ENCODE measurements at regions not wholly inside any gene's neighbourhood (a gene's known extent, or its start where the extent isn't known, plus 50 kb on each side); places are given as distances from the start of the nearest gene placed in this dataset.

DNA sequence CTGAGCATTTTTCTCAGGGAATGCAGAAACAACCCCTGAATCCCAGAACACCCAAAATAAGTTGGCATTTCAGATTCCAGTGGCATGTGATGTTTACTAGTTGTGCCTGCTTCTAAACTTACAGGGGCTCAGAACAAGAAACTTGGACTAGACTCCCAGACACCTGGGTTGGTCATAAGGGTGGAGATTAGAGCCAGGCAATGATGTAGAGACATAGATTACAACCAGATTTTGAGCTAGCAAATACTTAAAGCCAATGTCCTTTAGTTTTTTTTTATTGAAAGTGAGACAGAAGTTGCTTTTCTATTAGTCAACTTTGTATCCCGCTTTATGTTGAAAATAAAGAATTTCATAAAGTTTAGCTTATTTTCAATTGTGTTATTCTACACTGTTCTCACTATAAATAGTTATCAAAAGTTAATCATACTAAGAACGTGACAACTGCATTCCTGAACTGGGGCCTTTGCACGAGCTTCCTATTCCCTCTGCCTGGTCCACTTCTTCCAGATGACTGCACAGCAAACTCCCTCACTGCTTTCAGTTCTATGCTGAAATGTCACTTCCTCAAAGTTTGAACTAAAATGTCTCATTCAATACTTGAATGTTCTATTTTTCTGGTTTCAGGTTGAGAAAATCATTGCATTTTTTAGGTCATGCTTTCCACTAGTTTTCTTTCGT is 224.7 kb upstream of the PPP1R2C start:
- no peak overlapping the region for H3K4me3 Mint-ChIP-seq (ENCODE audit: low read depth)
- no peaks in the 10 kb centered on the region for H3K36me3 Mint-ChIP-seq (ENCODE audit: insufficient read depth)
- H3K9me3 Mint-ChIP-seq (ENCODE audit: low read depth) = no peaks in the 10 kb centered on the region
- no peaks in the 10 kb centered on the region for H3K27me3 Mint-ChIP-seq
- H3K4me1 Mint-ChIP-seq (ENCODE audit: low read depth) = peaks cover 7% of the 10 kb centered on the region
- TF ChIP-seq, protein P1, sequence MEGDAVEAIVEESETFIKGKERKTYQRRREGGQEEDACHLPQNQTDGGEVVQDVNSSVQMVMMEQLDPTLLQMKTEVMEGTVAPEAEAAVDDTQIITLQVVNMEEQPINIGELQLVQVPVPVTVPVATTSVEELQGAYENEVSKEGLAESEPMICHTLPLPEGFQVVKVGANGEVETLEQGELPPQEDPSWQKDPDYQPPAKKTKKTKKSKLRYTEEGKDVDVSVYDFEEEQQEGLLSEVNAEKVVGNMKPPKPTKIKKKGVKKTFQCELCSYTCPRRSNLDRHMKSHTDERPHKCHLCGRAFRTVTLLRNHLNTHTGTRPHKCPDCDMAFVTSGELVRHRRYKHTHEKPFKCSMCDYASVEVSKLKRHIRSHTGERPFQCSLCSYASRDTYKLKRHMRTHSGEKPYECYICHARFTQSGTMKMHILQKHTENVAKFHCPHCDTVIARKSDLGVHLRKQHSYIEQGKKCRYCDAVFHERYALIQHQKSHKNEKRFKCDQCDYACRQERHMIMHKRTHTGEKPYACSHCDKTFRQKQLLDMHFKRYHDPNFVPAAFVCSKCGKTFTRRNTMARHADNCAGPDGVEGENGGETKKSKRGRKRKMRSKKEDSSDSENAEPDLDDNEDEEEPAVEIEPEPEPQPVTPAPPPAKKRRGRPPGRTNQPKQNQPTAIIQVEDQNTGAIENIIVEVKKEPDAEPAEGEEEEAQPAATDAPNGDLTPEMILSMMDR (IDR thresholded peaks at IDR 0.05; ENCODE audit: unreplicated experiment) = no peak
- no peak for DNase-seq (ENCODE audit: low spot score, unreplicated experiment)
- H3K27ac Mint-ChIP-seq = no peak overlapping the region

DNA sequence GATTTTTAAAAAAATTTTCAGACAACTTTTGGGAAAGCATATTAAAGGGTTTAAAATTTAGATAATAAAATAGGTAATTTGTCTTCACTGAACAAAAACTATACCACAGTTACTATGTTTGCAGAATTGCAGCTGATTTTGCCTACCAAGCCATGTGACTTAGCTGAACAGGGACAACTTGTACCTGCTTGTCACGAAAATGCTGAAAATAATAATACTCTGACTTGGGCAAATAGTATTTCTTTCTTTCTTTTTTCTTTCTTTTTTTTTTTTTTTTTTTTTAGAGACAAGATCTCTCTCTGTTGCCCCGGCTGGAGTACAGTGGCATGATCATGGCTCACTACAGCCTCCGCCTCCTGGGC is 225.2 kb upstream of the PPP1R2C start:
- Mint-ChIP-seq H3K4me1 (ENCODE audit: low read depth) (peaks cover 7% of the 10 kb centered on the region), H3K4me3 (ENCODE audit: low read depth) (no peak overlapping the region), H3K36me3 (ENCODE audit: insufficient read depth) (no peaks in the 10 kb centered on the region), H3K9me3 (ENCODE audit: low read depth) (no peaks in the 10 kb centered on the region), H3K27me3 (no peaks in the 10 kb centered on the region), H3K27ac (no peak overlapping the region)
- DNase-seq (ENCODE audit: low spot score, unreplicated experiment) = no peak
- TF ChIP-seq, protein P1 (IDR thresholded peaks at IDR 0.05; ENCODE audit: unreplicated experiment) = no peak

DNA sequence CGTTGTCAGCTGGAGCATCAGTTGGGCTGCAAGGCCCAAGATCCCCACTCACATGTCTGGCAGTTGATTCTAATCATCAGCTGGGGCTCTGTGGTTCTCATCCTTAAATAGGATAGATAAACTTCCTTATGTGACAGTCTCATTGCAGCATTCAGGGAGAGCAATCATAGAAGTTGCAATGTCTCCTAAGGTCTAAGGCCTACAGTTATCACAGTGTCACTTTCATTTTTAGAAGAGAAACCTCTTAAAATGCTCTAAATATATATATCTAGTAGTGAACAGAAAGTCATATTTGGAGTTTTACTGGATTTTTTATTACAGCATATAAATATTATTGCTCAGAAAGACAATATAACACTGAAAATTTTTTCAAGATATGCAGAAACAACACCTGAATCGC is 226.0 kb upstream of the PPP1R2C start:
- Mint-ChIP-seq H3K27me3 (no peaks in the 10 kb centered on the region), H3K27ac (no peak overlapping the region), H3K9me3 (ENCODE audit: low read depth) (no peaks in the 10 kb centered on the region), H3K4me3 (ENCODE audit: low read depth) (no peak overlapping the region), H3K4me1 (ENCODE audit: low read depth) (peaks cover 7% of the 10 kb centered on the region), H3K36me3 (ENCODE audit: insufficient read depth) (no peaks in the 10 kb centered on the region)
- DNase-seq (ENCODE audit: low spot score, unreplicated experiment) = no peak
- TF ChIP-seq, protein P1 (IDR thresholded peaks at IDR 0.05; ENCODE audit: unreplicated experiment) = no peak

DNA sequence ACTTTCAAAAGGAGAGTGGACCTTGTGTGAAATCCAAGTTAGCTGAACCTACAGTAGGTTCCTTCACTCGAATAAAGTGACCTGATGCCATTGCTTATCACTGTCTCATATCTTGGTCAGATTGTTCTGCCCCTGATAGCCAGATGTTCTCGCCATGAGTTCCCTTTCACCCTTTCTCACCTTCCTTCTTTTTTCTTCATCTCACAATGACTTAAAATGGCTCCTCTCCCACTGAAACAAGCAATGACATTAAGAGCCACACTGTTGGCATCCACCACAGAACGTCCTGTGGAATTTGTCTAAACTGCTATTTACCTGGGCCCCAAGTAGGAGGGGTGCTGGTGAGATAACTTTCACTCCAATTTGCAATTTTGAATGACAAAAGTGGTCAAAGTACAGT is 227.6 kb upstream of the PPP1R2C start:
- TF ChIP-seq, protein P1 (IDR thresholded peaks at IDR 0.05; ENCODE audit: unreplicated experiment) = no peak
- peaks cover 7% of the 10 kb centered on the region for H3K4me1 Mint-ChIP-seq (ENCODE audit: low read depth)
- H3K36me3 Mint-ChIP-seq (ENCODE audit: insufficient read depth) = no peaks in the 10 kb centered on the region
- H3K9me3 Mint-ChIP-seq (ENCODE audit: low read depth) = no peaks in the 10 kb centered on the region
- no peak overlapping the region for H3K4me3 Mint-ChIP-seq (ENCODE audit: low read depth)
- no peaks in the 10 kb centered on the region for H3K27me3 Mint-ChIP-seq
- no peak for DNase-seq (ENCODE audit: low spot score, unreplicated experiment)
- no peak overlapping the region for H3K27ac Mint-ChIP-seq

DNA sequence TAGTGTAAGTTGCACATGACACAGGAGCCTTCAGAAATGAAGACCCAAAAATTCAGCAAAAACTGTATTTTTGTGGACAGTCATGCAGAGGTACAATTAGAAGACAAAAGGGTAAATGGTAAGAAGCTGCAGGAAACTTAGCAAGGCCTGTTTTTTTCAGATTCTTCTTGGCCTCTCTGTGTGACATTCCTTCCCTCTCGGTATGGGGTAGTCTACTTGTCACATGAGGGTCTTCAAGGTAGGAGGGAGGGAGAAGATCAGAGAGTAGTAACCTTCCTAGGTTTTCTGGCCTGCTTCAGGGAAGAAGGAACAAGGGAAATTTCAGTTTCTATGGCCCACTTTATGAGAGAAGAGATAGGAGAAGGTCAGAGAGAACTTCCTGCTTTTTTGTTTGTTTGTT is 230.4 kb upstream of the PPP1R2C start:
- Mint-ChIP-seq H3K36me3 (ENCODE audit: insufficient read depth) (no peaks in the 10 kb centered on the region), H3K4me1 (ENCODE audit: low read depth) (peaks cover 7% of the 10 kb centered on the region), H3K27me3 (no peaks in the 10 kb centered on the region), H3K4me3 (ENCODE audit: low read depth) (no peak overlapping the region), H3K9me3 (ENCODE audit: low read depth) (no peaks in the 10 kb centered on the region), H3K27ac (no peak overlapping the region)
- no peak for DNase-seq (ENCODE audit: low spot score, unreplicated experiment)
- TF ChIP-seq, protein P1 (IDR thresholded peaks at IDR 0.05; ENCODE audit: unreplicated experiment) = no peak

All from progenitor cell of endocrine pancreas (in vitro differentiated cells).